ENCODE measurements at regions not wholly inside any gene's neighbourhood (a gene's known extent, or its start where the extent isn't known, plus 50 kb on each side); places are given as distances from the start of the nearest gene placed in this dataset.

GRCh38 chr7:42432644-42433043 lies 195.6 kb upstream of the GLI3 start:
- Histone ChIP-seq H3K79me2 (ENCODE audit: insufficient read depth, low read length) (no peaks in the 10 kb centered on the region), H3K4me1 (ENCODE audit: insufficient read depth, low read length) (no peaks in the 10 kb centered on the region), H3K9ac (ENCODE audit: low read depth, low read length) (no peak overlapping the region), H3K27me3 (ENCODE audit: insufficient read depth, low read length, poor library complexity) (no peaks in the 10 kb centered on the region), H2AFZ (ENCODE audit: low read depth, low read length) (no peak overlapping the region), H3K27ac (ENCODE audit: low read length) (no peak overlapping the region), H3K4me2 (ENCODE audit: insufficient read depth, low read length) (no peak overlapping the region), H3K9me3 (ENCODE audit: insufficient read depth, low read length, severe bottlenecking) (no peaks in the 10 kb centered on the region), H3K4me3 (ENCODE audit: low read depth in 1 of 2, low read length in 2 of 2) (no peak overlapping the region), H3K36me3 (ENCODE audit: insufficient read depth, low read length) (no peaks in the 10 kb centered on the region), H4K20me1 (ENCODE audit: insufficient read depth, low read length) (no peaks in the 10 kb centered on the region)
- ATAC-seq (ENCODE audit: insufficient read depth, low read depth) (no peak), DNase-seq (no peak)
- TF ChIP-seq EZH2 (IDR thresholded peaks at IDR 0.05; ENCODE audit: borderline replicate concordance, low read depth, low read length, severe bottlenecking), result no peak
- TF ChIP-seq, protein P1, sequence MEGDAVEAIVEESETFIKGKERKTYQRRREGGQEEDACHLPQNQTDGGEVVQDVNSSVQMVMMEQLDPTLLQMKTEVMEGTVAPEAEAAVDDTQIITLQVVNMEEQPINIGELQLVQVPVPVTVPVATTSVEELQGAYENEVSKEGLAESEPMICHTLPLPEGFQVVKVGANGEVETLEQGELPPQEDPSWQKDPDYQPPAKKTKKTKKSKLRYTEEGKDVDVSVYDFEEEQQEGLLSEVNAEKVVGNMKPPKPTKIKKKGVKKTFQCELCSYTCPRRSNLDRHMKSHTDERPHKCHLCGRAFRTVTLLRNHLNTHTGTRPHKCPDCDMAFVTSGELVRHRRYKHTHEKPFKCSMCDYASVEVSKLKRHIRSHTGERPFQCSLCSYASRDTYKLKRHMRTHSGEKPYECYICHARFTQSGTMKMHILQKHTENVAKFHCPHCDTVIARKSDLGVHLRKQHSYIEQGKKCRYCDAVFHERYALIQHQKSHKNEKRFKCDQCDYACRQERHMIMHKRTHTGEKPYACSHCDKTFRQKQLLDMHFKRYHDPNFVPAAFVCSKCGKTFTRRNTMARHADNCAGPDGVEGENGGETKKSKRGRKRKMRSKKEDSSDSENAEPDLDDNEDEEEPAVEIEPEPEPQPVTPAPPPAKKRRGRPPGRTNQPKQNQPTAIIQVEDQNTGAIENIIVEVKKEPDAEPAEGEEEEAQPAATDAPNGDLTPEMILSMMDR (IDR thresholded peaks at IDR 0.05; ENCODE audit: borderline replicate concordance, extremely low read depth, low read length, poor library complexity, severe bottlenecking), result no peak

DNA sequence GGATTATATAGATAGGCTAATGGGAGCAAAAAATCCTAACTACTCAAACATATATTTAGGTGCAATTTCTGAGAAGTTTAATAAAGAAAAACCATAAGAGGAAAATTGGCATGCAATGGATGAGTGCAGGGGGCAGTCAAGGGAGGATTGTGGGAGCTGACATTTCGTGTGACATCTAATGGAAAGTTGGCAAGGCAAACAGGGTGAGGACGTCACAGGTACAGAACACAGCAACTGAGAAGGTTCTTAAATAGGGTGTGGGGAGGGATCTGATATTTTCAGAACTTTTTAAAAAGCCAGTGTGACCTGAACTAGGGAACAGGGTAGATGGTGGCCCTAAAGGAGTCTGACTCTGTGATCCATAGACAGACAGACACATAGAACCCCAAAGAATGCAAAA lies 194.9 kb upstream of the GLI3 start:
- H3K4me1 ChIP-seq (ENCODE audit: insufficient read depth, low read length), result no peaks in the 10 kb centered on the region
- no peak overlapping the region for H3K4me3 ChIP-seq (ENCODE audit: low read depth in 1 of 2, low read length in 2 of 2)
- H2AFZ ChIP-seq (ENCODE audit: low read depth, low read length), result no peak overlapping the region
- no peaks in the 10 kb centered on the region for H3K27me3 ChIP-seq (ENCODE audit: insufficient read depth, low read length, poor library complexity)
- no peaks in the 10 kb centered on the region for H3K9me3 ChIP-seq (ENCODE audit: insufficient read depth, low read length, severe bottlenecking)
- no peaks in the 10 kb centered on the region for H3K36me3 ChIP-seq (ENCODE audit: insufficient read depth, low read length)
- H3K27ac ChIP-seq (ENCODE audit: low read length), result no peak overlapping the region
- ATAC-seq (ENCODE audit: insufficient read depth, low read depth), result no peak
- no peaks in the 10 kb centered on the region for H3K79me2 ChIP-seq (ENCODE audit: insufficient read depth, low read length)
- TF ChIP-seq EZH2 (IDR thresholded peaks at IDR 0.05; ENCODE audit: borderline replicate concordance, low read depth, low read length, severe bottlenecking), result no peak
- TF ChIP-seq, protein P1 (IDR thresholded peaks at IDR 0.05; ENCODE audit: borderline replicate concordance, extremely low read depth, low read length, poor library complexity, severe bottlenecking), result no peak
- H3K4me2 ChIP-seq (ENCODE audit: insufficient read depth, low read length), result no peak overlapping the region
- no peak for DNase-seq
- H3K9ac ChIP-seq (ENCODE audit: low read depth, low read length), result no peak overlapping the region
- H4K20me1 ChIP-seq (ENCODE audit: insufficient read depth, low read length), result no peaks in the 10 kb centered on the region

DNA sequence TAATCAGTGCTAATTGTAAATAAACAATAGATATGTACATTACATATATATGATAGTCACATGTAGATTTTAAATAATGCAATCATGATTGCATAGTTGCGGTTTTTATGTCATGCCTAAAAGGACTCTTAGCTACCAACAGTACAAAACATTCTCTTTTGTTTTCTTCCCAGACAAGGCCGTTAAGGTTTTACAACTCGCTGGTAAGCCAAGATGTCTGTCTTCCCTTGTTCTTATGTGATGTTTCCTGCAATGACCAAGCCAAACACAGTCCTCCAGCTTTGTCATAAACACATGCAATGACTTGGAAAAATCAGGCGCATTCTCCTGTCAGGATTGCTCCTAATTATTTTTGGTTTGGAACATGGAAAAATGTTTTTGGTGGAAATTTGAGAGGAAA lies 192.3 kb upstream of the GLI3 start:
- no peak overlapping the region for H3K9ac ChIP-seq (ENCODE audit: low read depth, low read length)
- H3K79me2 ChIP-seq (ENCODE audit: insufficient read depth, low read length), result no peaks in the 10 kb centered on the region
- no peaks in the 10 kb centered on the region for H3K4me1 ChIP-seq (ENCODE audit: insufficient read depth, low read length)
- no peak overlapping the region for H2AFZ ChIP-seq (ENCODE audit: low read depth, low read length)
- H3K4me2 ChIP-seq (ENCODE audit: insufficient read depth, low read length), result no peak overlapping the region
- H3K27me3 ChIP-seq (ENCODE audit: insufficient read depth, low read length, poor library complexity), result no peaks in the 10 kb centered on the region
- TF ChIP-seq, protein P1 (IDR thresholded peaks at IDR 0.05; ENCODE audit: borderline replicate concordance, extremely low read depth, low read length, poor library complexity, severe bottlenecking), result no peak
- no peak for TF ChIP-seq EZH2 (IDR thresholded peaks at IDR 0.05; ENCODE audit: borderline replicate concordance, low read depth, low read length, severe bottlenecking)
- no peak for ATAC-seq (ENCODE audit: insufficient read depth, low read depth)
- H3K27ac ChIP-seq (ENCODE audit: low read length), result no peak overlapping the region
- no peaks in the 10 kb centered on the region for H3K9me3 ChIP-seq (ENCODE audit: insufficient read depth, low read length, severe bottlenecking)
- H4K20me1 ChIP-seq (ENCODE audit: insufficient read depth, low read length), result no peaks in the 10 kb centered on the region
- H3K36me3 ChIP-seq (ENCODE audit: insufficient read depth, low read length), result no peaks in the 10 kb centered on the region
- DNase-seq, result no peak
- H3K4me3 ChIP-seq (ENCODE audit: low read depth in 1 of 2, low read length in 2 of 2), result no peak overlapping the region

DNA sequence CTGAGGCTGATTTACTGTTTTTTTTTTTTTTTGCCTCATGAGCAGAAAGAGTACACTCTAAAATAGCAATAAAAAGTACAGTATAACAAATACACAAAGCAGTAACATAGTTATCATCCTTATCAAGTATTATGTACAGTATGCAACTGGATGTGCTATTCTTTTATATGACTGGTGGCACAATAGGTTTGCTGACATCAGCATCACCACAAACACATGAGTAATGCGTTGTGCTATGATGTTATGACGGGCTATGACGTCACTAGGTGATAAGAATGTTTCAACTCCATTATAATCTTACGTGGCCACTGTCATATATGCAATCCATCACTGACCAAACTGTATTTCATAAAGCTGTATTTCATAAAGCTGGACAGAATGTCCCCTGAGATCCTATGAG lies 189.2 kb upstream of the GLI3 start:
- H3K9me3 ChIP-seq (ENCODE audit: insufficient read depth, low read length, severe bottlenecking), result no peaks in the 10 kb centered on the region
- H3K4me3 ChIP-seq (ENCODE audit: low read depth in 1 of 2, low read length in 2 of 2), result no peak overlapping the region
- no peaks in the 10 kb centered on the region for H4K20me1 ChIP-seq (ENCODE audit: insufficient read depth, low read length)
- DNase-seq (no peak), ATAC-seq (ENCODE audit: insufficient read depth, low read depth) (no peak)
- no peaks in the 10 kb centered on the region for H3K36me3 ChIP-seq (ENCODE audit: insufficient read depth, low read length)
- H3K4me2 ChIP-seq (ENCODE audit: insufficient read depth, low read length), result no peak overlapping the region
- H3K27ac ChIP-seq (ENCODE audit: low read length), result no peak overlapping the region
- H3K9ac ChIP-seq (ENCODE audit: low read depth, low read length), result no peak overlapping the region
- TF ChIP-seq, protein P1 (IDR thresholded peaks at IDR 0.05; ENCODE audit: borderline replicate concordance, extremely low read depth, low read length, poor library complexity, severe bottlenecking), result no peak
- H3K79me2 ChIP-seq (ENCODE audit: insufficient read depth, low read length), result no peaks in the 10 kb centered on the region
- no peaks in the 10 kb centered on the region for H3K4me1 ChIP-seq (ENCODE audit: insufficient read depth, low read length)
- H3K27me3 ChIP-seq (ENCODE audit: insufficient read depth, low read length, poor library complexity), result no peaks in the 10 kb centered on the region
- H2AFZ ChIP-seq (ENCODE audit: low read depth, low read length), result no peak overlapping the region

Data from DND-41 (cell line).